Transverse colon (tissue), 4 donors: ENCODE measurements at regions not wholly inside any gene's neighbourhood (a gene's known extent, or its start where the extent isn't known, plus 50 kb on each side); places are given as distances from the start of the nearest gene placed in this dataset.

Experiments used
- DNase-seq: peaks from one replicate; pipeline ENCODE4 v3.0.0-alpha.2; 2019
- H3K27ac ChIP-seq, 4 donors: fragments of 200-600 bp; sonication (generic); 2 replicates each; pipeline ENCODE4 v1.5.1; 2016 to 2018; ENCODE audit warnings: inconsistent platforms in 4 of 4
- H3K27me3 ChIP-seq: fragments of 200-600 bp; sonication (generic); 2 replicates; pipeline ENCODE4 v1.5.1; 2017; ENCODE audit warnings: inconsistent platforms
- H3K36me3 ChIP-seq, 4 donors: fragments of 200-600 bp; sonication (generic); 2 replicates each; pipeline ENCODE4 v1.5.1; 2017 to 2019; ENCODE audit warnings: inconsistent platforms in 4 of 4
- H3K4me1 ChIP-seq, 4 donors: fragments of 200-600 bp; sonication (generic); 2 replicates each; pipeline ENCODE4 v1.5.1; 2017 to 2020; ENCODE audit warnings: inconsistent platforms in 4 of 4
- H3K4me3 ChIP-seq, 4 donors: fragments of 200-600 bp; sonication (generic); 1 replicate in 1 of 4; 2 replicates in 3 of 4; pipeline versions ENCODE4 v1.5.1 to v1.6.1; 2017 to 2019; ENCODE audit warnings: inconsistent platforms in 4 of 4
- H3K9me3 ChIP-seq, 2 donors: fragments of 200-600 bp; sonication (generic); 2 replicates each; pipeline ENCODE4 v1.5.1; 2017 to 2019; ENCODE audit warnings: inconsistent platforms in 2 of 2
- EP300 ChIP-seq: sonication (generic); formaldehyde crosslinking; IDR thresholded peaks from one replicate; pipeline ENCODE4 v1.6.1; 2017; ENCODE audit warnings: antibody characterized with exemption, low read depth
- POLR2A ChIP-seq: fragments of 450-650 bp; IDR thresholded peaks from one replicate; pipeline ENCODE4 v1.6.1; 2016; ENCODE audit warnings: antibody characterized with exemption, mild to moderate bottlenecking, moderate library complexity
- POLR2AphosphoS5 ChIP-seq, 3 donors: sonication (generic); formaldehyde crosslinking; IDR thresholded peaks; one replicate each; pipeline ENCODE4 v1.6.1; 2016; ENCODE audit warnings: antibody characterized with exemption in 3 of 3
- WGBS, 2 donors: methylation state at CpG; one replicate each; pipeline ENCODE4 v1.1.5; 2018; ENCODE audit warnings: low coverage in 1 of 2; 5-methylcytosine and 5-hydroxymethylcytosine counted together
- in situ Hi-C, 4 donors: fragments of 200-750 bp; cut with MboI; loops; one replicate each; pipeline versions ENCODE4 v1.15.0 to v1.15.1; 2017; ENCODE audit warnings: low sequenced_read_pairs in 3 of 4, low pct_ligation_motif_present in 1 of 4, low pct_unique_long_range_greater_than_20kb in 1 of 4
- intact Hi-C: fragments of 100-400 bp; cut with DNase I; formaldehyde crosslinking; loops from one replicate; pipeline ENCODE4 v1.15.1; 2023; ENCODE audit warnings: low total_unique reads
- TF ChIP-seq, protein P1 (sequence below), 5 experiments: fragments of 200-600 bp in 3 of 5; fragments of 450-650 bp in 2 of 5; sonication (generic) in 3 of 5; IDR thresholded peaks; 1 replicate in 2 of 5; 2 replicates in 3 of 5; pipeline ENCODE4 v1.5.1; 2016 to 2017; ENCODE audit warnings: antibody characterized with exemption in 5 of 5, inconsistent platforms in 3 of 5, mild to moderate bottlenecking in 2 of 5, moderate library complexity in 1 of 5

DNA sequence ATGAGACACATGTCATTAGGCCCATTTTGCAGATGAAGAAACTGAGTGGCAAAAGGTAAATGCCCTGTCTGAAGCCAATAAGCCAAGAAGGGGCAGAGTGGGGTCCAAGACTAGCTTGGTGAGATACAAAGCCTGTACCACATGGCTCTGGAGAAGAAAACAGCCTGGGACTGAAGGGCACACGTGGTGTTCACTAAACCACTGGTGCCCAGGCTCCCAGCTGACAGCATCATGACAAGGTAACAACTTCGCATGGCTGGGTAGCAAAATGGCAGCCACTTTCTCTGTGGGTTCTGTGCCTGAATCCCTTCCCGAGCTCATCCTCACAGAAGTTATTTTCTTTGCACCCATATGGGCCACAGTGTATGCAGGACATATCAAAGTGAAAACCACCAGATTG, 229.6 kb downstream of the RAB11FIP2 start:
- no peak for DNase-seq
- intact Hi-C loops (no loop called here), in situ Hi-C loops (no loop called here)
- H3K9me3 ChIP-seq = no peaks in the 10 kb centered on the region
- H3K27me3 ChIP-seq = peaks cover 7% of the 10 kb centered on the region
- TF ChIP-seq POLR2A = no peak
- TF ChIP-seq, protein P1, sequence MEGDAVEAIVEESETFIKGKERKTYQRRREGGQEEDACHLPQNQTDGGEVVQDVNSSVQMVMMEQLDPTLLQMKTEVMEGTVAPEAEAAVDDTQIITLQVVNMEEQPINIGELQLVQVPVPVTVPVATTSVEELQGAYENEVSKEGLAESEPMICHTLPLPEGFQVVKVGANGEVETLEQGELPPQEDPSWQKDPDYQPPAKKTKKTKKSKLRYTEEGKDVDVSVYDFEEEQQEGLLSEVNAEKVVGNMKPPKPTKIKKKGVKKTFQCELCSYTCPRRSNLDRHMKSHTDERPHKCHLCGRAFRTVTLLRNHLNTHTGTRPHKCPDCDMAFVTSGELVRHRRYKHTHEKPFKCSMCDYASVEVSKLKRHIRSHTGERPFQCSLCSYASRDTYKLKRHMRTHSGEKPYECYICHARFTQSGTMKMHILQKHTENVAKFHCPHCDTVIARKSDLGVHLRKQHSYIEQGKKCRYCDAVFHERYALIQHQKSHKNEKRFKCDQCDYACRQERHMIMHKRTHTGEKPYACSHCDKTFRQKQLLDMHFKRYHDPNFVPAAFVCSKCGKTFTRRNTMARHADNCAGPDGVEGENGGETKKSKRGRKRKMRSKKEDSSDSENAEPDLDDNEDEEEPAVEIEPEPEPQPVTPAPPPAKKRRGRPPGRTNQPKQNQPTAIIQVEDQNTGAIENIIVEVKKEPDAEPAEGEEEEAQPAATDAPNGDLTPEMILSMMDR (IDR thresholded peaks at IDR 0.05) = no peak
- no peak for TF ChIP-seq POLR2AphosphoS5 (IDR thresholded peaks at IDR 0.05)
- no peak for TF ChIP-seq EP300
- H3K27ac ChIP-seq = no peak overlapping the region
- no peaks in the 10 kb centered on the region for H3K36me3 ChIP-seq
- WGBS, 2 donors = 82% methylated on average over 3 of the region's 3 CpGs; no CpG with 5 or more reads in 1 of the 2 donors
- H3K4me3 ChIP-seq = no peak overlapping the region
- H3K4me1 ChIP-seq = no peaks in the 10 kb centered on the region

DNA sequence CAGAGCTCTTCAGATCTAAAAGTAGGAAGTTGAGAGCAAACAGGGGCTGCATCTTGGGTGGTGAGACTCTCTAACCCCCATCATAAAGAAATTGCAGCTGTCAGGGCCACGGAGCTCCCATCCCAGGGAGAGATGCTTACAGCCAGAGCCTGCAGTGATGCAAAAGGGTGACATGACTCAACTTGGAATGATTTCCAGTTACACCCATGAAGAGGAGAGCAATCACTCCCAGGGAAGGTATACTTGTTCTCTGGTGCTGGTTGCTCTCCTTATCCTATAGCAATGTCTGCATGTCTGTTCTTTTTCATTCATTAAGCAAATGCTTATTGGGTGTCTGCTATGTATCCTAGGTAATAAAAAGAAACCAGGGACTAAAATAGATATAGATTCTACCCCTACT, 228.0 kb downstream of the RAB11FIP2 start:
- in situ Hi-C loops = no loop called here
- Histone ChIP-seq H3K4me3 (no peak overlapping the region), H3K9me3 (no peaks in the 10 kb centered on the region), H3K4me1 (no peaks in the 10 kb centered on the region), H3K27me3 (peaks cover 7% of the 10 kb centered on the region), H3K36me3 (no peaks in the 10 kb centered on the region), H3K27ac (no peak overlapping the region)
- no peak for TF ChIP-seq POLR2AphosphoS5 (IDR thresholded peaks at IDR 0.05)
- TF ChIP-seq POLR2A = no peak
- TF ChIP-seq, protein P1 (IDR thresholded peaks at IDR 0.05) = no peak
- no peak for TF ChIP-seq EP300
- 64% methylated on average over 1 of the region's 1 CpG; no CpG with 5 or more reads in 1 of the 2 donors for WGBS, 2 donors
- intact Hi-C loops = no loop called here
- DNase-seq = no peak

DNA sequence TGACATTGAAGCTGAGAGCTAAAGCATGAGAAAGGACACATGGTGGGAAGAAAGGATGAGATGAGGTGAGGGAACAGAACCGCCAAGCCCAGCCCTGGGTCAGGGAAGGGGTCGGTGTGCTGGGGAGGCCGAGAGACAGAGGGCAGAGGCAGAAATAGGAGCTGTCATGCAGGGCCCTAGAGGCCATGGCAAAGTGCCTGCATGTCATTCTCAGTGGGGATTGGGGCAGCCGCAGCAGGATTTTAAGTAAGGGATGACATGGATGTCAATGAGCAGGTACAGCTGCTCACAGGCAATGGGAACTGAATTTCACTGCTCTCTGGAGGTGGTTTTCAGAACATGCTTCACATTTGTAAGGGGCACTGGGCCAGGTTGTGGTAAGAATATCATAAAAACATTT, 227.4 kb downstream of the RAB11FIP2 start:
- Histone ChIP-seq H3K27me3 (peaks cover 7% of the 10 kb centered on the region), H3K27ac (no peak overlapping the region), H3K9me3 (no peaks in the 10 kb centered on the region), H3K4me3 (no peak overlapping the region), H3K4me1 (no peaks in the 10 kb centered on the region), H3K36me3 (no peaks in the 10 kb centered on the region)
- intact Hi-C loops = no loop called here
- TF ChIP-seq POLR2A = no peak
- no peak for TF ChIP-seq EP300
- no peak for TF ChIP-seq POLR2AphosphoS5 (IDR thresholded peaks at IDR 0.05)
- TF ChIP-seq, protein P1 (IDR thresholded peaks at IDR 0.05) = no peak
- in situ Hi-C loops = no loop called here
- DNase-seq = no peak
- WGBS, 2 donors = 70 to 80% methylated on average over 1 to 4 of the region's 4 CpGs

DNA sequence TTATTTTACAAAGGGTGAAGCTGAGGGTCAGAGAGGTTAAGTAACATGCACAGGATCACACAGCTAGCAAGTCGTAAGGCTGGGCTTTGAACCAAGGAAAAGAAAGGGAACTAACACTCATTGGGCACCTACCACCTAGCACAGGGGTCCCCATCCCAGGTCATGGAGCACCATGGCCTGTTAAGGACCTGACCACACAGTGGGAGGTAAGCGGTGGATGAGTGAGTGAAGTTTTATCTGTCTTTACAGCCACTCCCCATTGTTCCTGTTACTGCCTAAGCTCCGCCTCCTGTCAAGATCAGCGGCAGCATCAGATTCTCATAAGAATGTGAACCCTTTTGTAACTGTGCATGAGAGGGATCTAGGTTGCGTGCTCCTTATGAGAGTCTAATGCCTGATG, 222.8 kb downstream of the RAB11FIP2 start:
- TF ChIP-seq POLR2AphosphoS5 (IDR thresholded peaks at IDR 0.05) = no peak
- TF ChIP-seq EP300 = no peak
- DNase-seq = no peak
- intact Hi-C loops (no loop called here), in situ Hi-C loops (no loop called here)
- Histone ChIP-seq H3K27me3 (peaks cover 7% of the 10 kb centered on the region), H3K9me3 (no peaks in the 10 kb centered on the region), H3K4me3 (no peak overlapping the region), H3K36me3 (no peaks in the 10 kb centered on the region), H3K4me1 (no peaks in the 10 kb centered on the region), H3K27ac (no peak overlapping the region)
- WGBS, 2 donors = 79% methylated on average over 5 of the region's 5 CpGs; no CpG with 5 or more reads in 1 of the 2 donors

DNA sequence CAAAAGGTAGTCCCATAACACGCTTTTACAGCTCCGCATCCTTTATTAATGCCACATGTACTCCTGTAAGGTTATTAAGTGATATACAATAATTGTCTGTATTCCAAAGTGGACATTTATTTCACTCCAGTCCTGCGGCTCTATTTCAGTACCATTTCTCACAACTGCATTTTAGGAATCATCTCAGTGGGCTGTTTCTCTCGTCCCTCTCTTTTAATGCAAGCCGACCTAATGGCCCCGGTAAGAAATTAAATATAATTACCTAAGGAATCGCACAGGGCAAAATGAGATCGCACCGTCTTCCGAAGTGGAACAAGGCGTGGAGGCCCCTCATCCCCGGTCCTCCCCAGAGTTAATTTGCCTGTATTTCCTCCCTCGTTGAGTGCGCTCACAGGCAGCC, 216.5 kb downstream of the RAB11FIP2 start:
- no peak overlapping the region for H3K4me3 ChIP-seq
- in situ Hi-C loops = no loop called here

More for the DNA sequence above, 216.5 kb downstream of the RAB11FIP2 start:
- Histone ChIP-seq H3K27me3 (no peaks in the 10 kb centered on the region), H3K4me1 (no peaks in the 10 kb centered on the region), H3K27ac (no peak overlapping the region), H3K9me3 (no peaks in the 10 kb centered on the region), H3K36me3 (no peaks in the 10 kb centered on the region)
- TF ChIP-seq POLR2A (no peak), POLR2AphosphoS5 (IDR thresholded peaks at IDR 0.05) (no peak), EP300 (no peak)
- TF ChIP-seq, protein P1 (IDR thresholded peaks at IDR 0.05) = no peak
- no peak for DNase-seq
- intact Hi-C loops = no loop called here
- 73 to 76% methylated on average over 6 to 14 of the region's 14 CpGs for WGBS, 2 donors
